Cortex of kidney (tissue), 1 donor: ENCODE measurements at regions not wholly inside any gene's neighbourhood (a gene's known extent, or its start where the extent isn't known, plus 50 kb on each side); places are given as distances from the start of the nearest gene placed in this dataset.
"Not testable (repeated sequence)": the region's sequence is repeated elsewhere in the genome, so short reads cannot be mapped to it uniquely, and the experiment has no call there.

Source experiments
- DNase-seq: peaks from one replicate; lab custom pipeline; 2025; lab: John Stamatoyannopoulos, UW

DNA sequence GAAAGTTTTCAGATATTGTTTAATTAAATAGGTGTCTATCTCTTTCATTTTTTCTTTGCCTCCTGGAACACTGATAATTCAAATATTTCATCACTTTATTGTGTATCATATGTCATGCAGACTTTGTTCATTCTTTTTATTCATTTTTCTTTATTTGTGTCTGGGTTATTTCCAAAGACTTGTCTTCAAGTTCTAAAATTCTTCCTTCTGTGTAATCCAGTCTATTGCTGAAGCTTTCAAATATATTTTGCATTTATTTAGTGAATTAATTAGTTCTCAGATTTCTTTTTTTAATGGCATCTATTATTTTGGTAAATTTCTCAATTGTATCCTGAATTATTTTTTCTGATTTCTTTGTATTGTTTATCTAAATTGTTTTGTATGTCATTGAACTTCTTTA lies 70.1 kb downstream of the ZNF330 start:
- DNase-seq: no peak

DNA sequence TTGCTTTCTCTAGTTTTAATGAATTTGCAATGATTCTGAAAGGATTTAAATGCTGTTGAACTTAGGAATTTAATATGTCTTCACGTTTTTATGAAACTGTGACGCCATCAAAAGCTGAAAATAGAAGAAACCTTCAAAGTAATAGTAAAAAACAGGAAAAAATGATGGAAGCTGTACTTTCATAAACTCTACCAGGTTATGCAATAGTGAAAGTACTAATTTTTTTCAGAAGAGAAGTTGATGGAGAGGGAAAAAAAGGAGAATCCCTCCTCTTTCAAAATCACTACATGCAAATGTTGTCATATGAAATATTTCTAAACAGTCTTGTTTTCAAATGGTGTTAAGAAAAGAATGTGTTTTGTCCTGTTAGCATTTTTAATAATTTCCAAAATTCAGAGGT lies 73.6 kb downstream of the ZNF330 start:
- no peak for DNase-seq

DNA sequence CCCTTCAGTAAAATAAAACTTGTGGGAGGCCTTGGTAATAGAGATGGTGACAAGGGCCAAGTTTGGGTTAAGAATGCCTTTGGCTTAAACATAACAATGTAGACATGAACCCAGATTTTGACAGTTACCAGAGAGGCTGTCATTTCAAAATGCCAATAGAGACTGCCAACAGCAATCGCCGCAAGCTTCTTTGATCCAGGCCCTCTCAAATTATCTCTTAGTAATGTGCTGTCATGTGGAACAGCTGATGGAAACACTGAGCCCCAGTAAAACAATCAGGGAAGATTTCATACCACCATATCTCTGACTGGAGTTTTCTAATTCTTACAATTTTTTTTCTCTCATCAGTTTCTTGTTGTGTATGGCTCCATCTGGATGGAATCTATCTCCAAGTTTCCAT lies 80.5 kb downstream of the ZNF330 start:
- DNase-seq: no peak

DNA sequence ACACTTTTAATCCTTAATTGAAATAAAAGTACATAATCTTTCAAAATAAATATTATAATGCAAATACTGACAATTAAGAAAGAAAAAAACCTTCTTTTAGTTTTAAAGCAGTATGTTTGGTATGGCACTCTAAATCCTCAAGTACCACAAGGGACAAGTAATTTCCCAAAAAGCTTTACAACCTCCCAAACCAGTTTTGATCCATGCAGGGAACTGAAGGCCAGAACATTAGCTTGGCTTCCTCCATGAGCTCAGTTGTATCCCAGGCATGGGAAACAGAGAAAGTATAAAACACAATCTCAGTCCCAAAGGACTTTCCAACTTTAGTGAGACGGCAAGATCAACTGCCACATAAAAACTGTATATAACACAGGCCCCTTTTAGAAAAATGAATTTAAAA lies 82.2 kb downstream of the ZNF330 start:
- DNase-seq: no peak

DNA sequence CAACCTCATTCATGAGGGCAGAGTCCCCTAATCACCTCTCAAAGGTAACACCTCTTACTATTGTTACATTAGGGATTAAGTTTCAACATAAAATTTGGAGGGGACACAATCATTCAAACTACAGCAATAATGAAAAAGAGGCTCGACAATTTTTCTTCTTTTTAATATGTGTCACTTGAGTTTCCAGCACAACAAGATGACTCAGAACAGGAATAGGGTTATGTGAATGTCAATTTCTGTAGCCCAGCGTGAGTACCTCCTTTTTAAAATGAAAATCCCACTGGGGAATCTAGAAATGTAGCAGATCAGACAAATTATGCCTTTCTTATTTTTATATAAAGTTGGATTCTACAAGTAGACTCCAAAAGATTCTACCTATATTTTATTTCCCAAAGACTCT lies 83.7 kb downstream of the ZNF330 start:
- DNase-seq: no peak

DNA sequence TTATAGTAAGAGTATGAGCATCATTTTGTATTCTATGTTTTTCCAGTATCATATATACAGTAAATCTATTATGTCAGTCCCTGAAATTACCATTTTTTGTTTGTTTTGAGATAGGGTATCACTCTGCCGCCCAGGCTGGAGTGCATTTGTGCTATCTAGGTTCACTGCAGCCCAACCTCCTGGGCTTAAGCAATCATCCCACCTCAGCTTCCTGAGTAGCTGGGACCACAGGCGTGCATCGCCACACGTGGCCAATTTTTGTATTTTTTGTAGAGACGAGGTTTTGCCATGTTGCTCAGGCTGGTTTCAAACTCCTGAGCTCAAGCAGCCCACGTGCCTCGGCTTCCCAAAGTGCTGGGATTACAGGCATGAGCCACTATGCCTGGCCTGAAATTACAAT lies 85.6 kb downstream of the ZNF330 start:
- no peak for DNase-seq

DNA sequence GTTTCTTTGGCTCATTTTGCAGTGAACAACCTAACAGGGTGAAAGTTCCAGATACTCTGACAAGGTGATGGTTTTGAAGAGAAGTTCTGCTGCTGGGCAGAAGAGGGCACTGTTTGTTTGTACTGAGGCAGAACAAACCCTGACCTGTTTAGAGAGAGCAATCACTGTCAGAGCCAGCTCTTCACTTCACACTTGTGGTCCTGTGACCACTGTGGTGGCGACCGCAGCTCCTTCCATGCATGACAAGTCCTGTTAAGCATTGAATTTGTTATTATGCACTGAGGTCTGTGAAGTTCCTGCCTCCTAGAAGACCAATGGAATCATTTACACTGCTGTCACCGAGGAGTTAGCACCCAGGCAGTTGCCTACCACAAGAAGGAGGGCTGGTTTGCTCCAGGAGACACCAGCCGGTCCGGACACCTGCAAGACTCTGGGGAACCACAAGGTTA lies 86.6 kb downstream of the ZNF330 start:
- DNase-seq: no peak

DNA sequence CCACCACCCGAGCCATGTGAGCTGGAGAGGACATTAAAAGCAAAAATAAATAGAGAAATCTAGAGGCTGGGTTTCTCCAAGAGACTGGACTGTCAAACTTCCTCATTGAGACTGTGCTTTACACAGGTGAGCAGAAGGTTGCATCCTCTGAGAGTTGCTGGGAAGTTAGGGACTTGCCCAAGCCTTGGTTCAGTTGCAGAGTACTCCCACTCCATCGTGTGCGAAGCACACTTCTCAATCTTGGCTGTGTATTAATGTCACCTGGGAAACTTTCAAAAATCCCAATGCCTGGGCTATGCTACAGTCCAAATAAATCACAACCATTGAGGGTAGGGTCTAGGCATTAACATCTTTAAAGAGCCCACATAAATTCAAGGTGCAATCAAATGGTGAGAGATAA lies 89.2 kb downstream of the ZNF330 start:
- no peak for DNase-seq

DNA sequence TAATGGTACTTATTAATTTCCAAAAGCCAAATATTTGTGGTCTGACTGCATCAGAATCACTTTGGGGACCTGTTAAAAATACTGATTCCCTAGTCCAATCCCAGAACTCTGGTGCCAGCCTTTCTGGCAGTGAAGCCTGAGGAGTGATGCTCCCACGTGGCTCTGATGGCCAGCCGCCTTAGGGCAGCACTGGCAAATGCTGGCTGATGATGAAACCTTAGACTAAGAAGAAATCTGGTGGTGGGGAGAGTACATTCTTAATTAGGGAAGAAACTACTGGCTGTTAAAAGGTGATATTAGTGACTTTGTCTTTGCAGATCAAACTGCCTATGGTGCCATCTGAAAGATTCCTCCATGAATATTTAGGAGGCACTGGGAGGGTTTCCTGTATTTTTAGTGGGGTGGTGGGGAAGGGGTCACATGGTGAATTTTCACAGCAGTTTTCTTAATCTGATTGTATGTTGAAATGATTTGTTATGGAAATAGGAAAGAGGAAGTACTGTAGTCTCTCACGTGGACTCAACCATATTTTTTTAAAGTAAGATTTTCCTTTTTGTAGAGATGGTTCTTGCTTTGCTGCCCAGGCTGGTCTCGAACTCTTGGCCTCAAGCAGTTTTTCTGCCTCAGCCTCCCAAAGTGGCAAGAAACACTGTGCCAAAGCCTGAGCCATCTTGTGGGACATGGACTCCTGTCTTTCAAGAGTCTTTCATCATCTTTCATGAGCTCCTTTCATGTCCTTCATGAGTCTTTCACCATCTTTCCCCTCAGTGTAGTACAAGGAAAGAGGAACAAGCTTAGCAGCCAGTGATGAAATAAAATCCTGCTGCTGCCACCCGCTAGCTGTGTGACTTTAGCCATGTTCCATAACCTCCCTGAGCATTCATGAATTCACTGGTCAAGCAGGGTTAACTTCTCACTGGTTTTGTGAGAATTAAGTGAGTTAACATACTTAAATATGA lies 90.8 kb downstream of the ZNF330 start:
- DNase-seq: no peak

DNA sequence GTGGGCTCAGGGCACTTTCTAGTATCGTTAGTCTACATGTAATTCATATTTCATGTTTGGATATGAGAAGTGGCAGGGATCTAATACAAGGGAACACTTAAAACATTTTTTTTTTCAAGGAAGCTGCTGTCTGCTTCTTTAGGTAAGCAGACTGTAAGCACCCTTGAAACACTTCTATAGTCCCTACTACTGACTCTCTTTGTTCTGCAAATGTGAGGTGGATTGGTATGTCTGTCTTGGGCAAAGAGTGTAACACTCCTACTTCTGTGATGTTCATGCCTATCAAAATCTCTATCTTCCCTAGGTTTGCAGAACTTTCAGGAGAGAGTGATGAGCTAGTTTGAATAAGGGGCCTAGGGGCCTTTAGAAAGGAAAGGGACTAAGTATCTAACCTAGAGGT lies 93.9 kb downstream of the ZNF330 start:
- no peak for DNase-seq

DNA sequence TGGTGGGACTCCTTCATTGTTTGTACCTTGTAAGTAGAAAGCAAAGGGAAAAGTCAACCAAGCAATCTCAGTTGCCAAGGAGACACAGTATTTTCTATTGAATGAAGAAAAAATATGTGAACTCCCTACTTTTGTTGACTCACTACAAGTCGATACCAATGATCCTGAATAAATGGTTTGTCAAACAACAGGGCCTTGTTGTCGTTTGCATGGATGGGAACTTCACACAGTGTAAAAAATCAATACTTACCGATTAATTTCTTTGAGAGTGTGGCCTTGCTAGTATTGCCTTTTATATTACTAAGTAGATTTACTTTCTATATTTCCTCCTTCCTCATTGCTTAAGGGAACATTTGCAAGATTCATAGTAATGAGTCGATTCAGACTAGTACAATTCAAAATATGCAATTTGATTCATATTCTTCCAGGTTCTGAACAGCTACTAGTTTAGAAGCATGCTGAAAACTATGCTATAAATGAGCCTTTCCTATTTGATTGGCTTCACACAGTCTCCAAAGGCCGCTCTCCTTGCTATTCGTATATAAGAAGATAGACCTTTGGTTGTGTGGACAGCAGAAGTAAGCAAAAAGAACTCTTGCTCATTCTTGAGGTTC lies 108.0 kb downstream of the ZNF330 start:
- DNase-seq: no peak

DNA sequence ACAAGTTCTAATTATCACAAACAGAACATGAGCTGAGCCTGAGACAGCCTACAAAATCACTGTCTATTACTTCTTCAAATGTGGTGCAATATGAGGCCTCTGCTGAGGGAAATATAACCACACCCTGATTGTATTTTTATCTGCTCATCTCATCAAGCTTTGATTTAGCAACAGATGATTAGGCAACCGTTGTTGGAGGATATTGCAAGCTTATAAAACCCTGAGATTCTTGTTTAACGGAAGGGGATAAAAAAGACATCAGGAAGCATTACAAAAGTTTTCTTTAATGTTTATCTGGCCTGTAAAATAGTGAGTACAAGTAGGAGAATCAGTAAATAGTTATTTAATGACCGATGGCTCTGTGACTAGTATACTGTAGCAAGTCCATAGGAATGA lies 108.5 kb downstream of the ZNF330 start:
- no peak for DNase-seq

DNA sequence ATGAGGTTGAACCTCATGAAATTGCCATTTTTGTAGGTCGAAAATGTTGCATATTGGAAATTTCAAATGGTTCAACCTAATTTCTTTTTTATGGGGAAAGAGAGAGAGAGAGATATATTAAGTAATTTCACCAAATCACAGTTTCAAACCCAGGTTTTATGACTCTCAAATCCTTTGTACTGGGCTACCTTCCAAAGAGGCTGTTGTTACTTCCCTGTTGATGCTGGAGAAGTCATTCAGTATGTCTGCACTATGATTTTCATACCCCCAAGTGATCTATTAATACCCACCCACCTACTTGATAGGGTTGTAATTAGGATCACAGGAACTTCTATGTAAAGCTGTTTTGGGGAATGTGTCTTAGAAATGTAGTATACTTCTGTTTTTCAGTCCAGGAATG lies 109.9 kb downstream of the ZNF330 start:
- DNase-seq: no peak

DNA sequence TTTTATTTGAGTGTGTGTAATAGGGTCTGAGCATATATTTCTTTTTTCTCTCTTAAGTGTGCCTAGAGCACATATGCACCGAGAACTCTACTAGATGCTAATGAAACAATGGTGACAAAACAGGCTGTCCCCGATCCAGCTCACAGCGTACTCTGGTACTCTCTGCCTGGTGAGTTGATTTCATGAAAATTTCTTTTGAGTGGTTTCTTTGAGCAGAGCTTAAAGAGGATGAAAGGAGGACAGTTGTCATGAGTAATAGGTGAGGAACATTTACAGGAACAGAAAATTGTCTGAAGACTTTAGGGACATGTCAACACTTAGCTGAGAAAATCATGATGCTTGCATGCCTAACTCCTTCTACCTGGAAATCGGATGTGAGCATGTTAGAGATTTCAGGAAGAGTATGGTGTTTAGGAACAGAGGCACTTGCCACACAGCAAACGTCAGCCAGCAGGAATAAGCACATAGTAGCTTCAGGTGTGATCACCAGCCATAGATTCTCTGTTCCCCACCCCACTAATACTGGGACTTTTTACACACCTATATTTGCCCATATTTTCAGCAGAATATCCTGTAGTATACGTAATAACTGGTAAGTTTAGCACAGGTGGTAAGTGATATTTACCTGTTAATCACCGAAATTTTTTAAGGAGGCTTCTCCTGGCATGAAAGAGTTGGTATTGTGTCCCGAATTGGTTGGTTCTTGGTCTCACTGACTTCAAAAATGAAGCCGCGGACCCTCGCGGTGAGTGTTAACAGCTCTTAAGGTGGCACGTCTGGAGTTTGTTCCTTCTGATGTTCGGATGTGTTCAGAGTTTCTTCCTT lies 111.1 kb downstream of the ZNF330 start:
- DNase-seq: no peak

DNA sequence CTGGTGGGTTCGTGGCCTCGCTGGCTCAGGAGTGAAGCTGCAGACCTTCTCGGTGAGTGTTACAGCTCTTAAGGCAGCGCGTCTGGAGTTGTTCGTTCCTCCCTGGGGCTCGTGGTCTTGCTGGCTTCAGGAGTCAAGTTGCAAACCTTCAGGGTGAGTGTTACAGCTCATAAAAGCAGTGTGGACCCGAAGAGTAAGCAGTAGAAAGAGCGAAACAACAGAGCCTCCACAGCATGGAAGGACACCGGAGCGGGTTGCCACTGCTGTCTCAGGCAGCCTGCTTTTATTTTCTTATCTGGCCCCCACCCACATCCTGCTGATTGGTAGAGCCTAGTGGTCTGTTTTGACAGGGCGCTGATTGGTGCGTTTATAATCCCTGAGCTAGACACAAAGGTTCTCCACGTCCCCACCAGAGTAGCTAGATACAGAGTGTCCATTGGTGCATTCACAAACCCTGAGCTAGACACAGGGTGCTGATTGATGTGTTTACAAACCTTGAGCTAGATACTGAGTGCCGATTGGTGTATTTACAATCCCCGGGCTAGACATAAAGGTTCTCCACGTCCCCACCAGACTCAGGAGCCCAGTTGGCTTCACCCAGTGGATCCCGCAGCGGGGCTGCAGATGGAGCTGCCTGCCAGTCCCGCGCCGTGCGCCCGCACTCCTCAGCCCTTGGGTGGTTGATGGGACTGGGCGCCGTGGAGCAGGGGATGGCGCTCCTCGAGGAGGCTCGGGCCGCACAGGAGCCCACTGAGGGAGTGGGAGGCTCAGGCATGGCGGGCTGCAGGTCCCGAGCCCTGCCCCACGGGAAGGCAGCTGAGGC lies 111.9 kb downstream of the ZNF330 start:
- DNase-seq: not testable (repeated sequence)

DNA sequence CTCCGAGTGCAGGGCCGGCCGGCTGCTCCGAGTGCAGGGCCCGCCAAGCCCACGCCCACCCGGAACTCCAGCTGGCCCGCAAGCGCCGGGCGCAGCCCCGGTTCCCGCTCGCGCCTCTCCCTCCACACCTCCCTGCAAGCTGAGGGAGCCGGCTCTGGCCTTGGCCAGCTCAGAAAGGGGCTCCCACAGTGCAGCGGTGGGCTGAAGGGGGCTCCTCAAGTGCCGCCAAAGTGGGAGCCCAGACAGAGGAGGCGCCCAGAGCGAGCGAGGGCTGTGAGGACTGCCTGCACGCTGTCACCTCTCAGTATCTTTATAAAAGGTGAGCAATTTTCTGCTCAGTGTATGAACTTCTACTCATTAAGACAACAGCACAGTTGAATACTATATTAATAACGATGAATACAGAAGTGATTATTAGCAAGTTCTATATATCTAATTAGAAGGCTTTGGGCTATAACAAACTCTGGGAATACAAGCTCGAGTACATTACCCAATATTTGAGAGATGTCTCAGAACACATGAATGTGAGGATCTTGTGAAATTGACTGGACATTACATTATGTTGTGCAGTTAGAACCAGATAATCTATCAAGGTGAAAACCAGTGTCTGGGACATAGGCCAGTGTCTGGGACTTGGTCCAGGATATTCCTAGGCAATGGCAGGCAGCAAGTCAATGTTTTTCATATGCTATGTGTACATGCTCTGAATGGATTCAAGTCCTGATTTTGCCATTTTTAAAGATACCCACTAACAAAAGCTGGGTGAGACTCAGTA lies 112.9 kb downstream of the ZNF330 start:
- not testable (repeated sequence) for DNase-seq

DNA sequence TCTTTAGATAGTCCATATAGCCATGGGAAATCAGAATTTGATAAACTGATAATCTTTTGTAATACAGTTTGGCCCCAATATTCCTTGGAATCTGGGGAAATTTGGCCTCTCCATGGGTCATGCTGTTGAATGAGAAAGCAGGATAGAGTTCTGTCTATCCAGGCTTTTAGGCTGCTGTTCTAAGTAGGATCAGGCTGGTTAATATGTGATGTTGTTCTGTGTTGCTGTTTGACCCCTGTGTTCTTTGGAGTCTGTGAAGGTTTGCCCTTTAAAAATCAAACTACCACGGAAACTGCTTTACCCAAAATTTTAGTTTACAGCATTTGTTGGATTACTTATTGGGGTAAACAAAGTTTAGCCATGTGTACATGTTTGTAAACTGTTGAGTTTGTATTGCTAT lies 114.5 kb downstream of the ZNF330 start:
- DNase-seq: no peak

DNA sequence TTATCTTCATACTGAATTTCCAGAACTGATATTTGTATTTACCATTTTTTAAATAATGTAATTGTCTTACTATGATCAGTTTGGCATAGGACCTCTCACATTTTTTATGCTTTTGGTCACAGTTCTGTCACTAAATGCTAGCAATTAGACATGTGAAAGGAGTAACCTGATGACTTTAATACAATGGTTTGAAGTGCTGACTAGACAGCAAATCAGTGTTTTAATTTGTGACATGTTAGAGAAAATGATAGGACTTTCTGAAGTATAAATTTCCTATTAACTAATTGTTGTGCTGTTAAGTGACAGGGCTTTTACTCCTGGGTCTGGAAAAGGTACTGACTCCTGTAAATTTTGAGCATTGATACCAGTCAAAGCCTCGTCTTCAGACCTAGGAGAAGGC lies 117.5 kb downstream of the ZNF330 start:
- DNase-seq: no peak

DNA sequence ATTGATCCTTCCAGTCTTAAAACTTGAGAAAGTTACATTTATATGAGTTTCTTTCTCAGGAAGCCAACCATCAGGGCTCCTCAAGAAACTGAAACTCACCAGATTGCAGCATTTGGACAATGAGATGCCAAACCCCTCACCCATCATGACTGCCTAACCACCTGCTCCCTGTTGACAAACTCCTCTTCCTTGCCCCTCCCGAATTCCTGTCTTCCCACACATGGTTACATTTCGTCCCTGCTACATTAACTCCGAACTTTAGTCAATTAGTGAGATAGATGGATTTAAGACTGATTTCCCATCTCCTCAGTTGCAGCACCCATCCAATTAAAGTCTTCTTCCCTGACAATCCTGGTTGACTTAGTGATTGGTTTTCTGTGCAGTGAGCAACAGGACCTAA lies 118.7 kb downstream of the ZNF330 start:
- no peak for DNase-seq

DNA sequence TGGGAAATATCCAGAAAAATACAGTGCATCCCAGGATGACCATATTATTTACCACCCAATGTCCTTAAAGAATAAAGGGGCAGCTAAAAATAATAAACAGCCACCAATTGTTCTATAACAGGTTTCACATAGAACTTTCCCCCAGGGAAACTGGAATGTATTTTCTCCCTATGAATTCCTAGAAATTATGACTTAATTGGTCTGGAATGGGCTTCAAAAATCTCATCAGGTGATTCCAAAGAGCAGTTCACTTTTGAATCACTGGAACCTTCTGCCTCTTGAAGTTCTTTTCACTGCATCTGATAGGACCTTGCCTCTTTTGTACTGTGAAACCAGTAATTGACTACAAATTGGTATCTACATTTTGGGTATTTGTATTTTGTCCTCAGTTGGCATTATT lies 119.3 kb downstream of the ZNF330 start:
- DNase-seq: no peak

DNA sequence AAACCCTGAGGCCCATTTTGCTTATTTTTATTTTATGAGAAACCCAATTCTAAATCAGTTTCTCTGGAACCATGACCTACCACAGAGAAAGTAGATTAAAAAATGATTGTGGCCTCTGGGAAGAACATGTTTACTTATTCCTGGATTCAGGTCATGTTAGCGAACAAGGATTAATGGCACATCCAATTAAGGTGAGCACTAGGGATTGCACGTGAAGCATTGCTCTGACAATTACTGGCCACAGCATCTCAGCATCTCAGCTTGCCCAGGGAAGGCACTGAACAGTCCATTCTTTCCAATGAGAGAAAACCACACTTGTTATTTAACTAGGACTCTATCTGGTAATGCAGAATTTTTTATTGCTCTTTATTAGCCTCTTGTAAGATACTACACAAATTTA lies 119.8 kb downstream of the ZNF330 start:
- no peak for DNase-seq
